Natural killer cell (primary cell): ENCODE measurements at regions not wholly inside any gene's neighbourhood (a gene's known extent, or its start where the extent isn't known, plus 50 kb on each side); places are given as distances from the start of the nearest gene placed in this dataset.
A peak's percentile ranks its signal among the peaks of the same experiment; 100 is the strongest.

Experiments used
- ATAC-seq, 3 donors: fragments of 150-1000 bp in 2 of 3; fragments of 200-7000 bp in 1 of 3; cut with Tn5 transposase; 1 replicate in 1 of 3; 2 replicates in 2 of 3; pipeline ENCODE4 v1.10.0; 2021; ENCODE audit warnings: mild to moderate bottlenecking in 2 of 3, moderate library complexity in 2 of 3
- DNase-seq, 2 donors: peaks; one replicate each; pipeline versions ENCODE4 v3.0.0 to v3.0.0-alpha.2; 2013 to 2021; ENCODE audit warnings: mixed read lengths in 1 of 2
- H3K27ac ChIP-seq: one replicate; pipeline ENCODE4 v1.5.1; 2013; ENCODE audit warnings: mild to moderate bottlenecking, low read length
- H3K27me3 ChIP-seq: one replicate; pipeline ENCODE4 v1.6.1; 2013; ENCODE audit warnings: low read length; ENCODE audit not compliant: control insufficient read depth, insufficient read depth
- H3K36me3 ChIP-seq: one replicate; pipeline ENCODE4 v1.6.1; 2013; ENCODE audit warnings: low read length; ENCODE audit not compliant: control insufficient read depth, insufficient read depth
- H3K4me1 ChIP-seq: one replicate; pipeline ENCODE4 v1.6.1; 2013; ENCODE audit warnings: low read length; ENCODE audit not compliant: control insufficient read depth, insufficient read depth
- H3K4me3 ChIP-seq: one replicate; pipeline ENCODE4 v1.5.1; 2013; ENCODE audit warnings: low read length
- H3K9me3 ChIP-seq: one replicate; pipeline ENCODE4 v1.6.1; 2013; ENCODE audit warnings: low read length; ENCODE audit not compliant: control insufficient read depth, insufficient read depth
- H3K27ac Mint-ChIP-seq, 2 donors: one replicate each; pipeline ENCODE4 v1.8.0; 2022; ENCODE audit warnings: mild to moderate bottlenecking in 2 of 2, mixed read lengths in 2 of 2, moderate library complexity in 1 of 2
- H3K27me3 Mint-ChIP-seq, 2 donors: one replicate each; pipeline ENCODE4 v1.8.0; 2022; ENCODE audit warnings: low read depth in 2 of 2, mixed read lengths in 2 of 2
- H3K36me3 Mint-ChIP-seq: one replicate; pipeline ENCODE4 v1.8.0; 2022; ENCODE audit warnings: mixed read lengths
- H3K4me1 Mint-ChIP-seq, 2 donors: one replicate each; pipeline ENCODE4 v1.8.0; 2022; ENCODE audit warnings: mixed read lengths in 2 of 2
- H3K4me3 Mint-ChIP-seq: one replicate; pipeline ENCODE4 v1.8.0; 2022; ENCODE audit warnings: mild to moderate bottlenecking, moderate library complexity, mixed read lengths
- H3K9me3 Mint-ChIP-seq, 2 donors: one replicate each; pipeline ENCODE4 v1.8.0; 2022; ENCODE audit warnings: mixed read lengths in 2 of 2
- CTCF ChIP-seq: fragments of 200-600 bp; IDR thresholded peaks from one replicate; pipeline ENCODE4 v1.8.0; 2022; ENCODE audit warnings: antibody characterized with exemption
- WGBS: methylation state at CpG from one replicate; pipeline ENCODE4 v1.1.7; 2013; ENCODE audit warnings: missing lambda C conversion rate; ENCODE audit not compliant: insufficient coverage; 5-methylcytosine and 5-hydroxymethylcytosine counted together
- intact Hi-C: fragments of 100-400 bp; cut with micrococcal nuclease; formaldehyde crosslinking; loops from one replicate; pipeline ENCODE4 v1.14.2; 2022

- no peak for TF ChIP-seq CTCF
- H3K27me3 ChIP-seq: no peaks in the 10 kb centered on the region
- Mint-ChIP-seq H3K27ac (peak overlapping the region in 1 of 2 donors; percentile 19), H3K9me3 (no peaks in the 10 kb centered on the region), H3K4me3 (no peak overlapping the region), H3K36me3 (no peaks in the 10 kb centered on the region), H3K27me3 (no peaks in the 10 kb centered on the region), H3K4me1 (peaks cover 47 to 55% of the 10 kb centered on the region in 2 donors)
- ATAC-seq: no peak
- no peaks in the 10 kb centered on the region for H3K36me3 ChIP-seq
- intact Hi-C loops: no loop called here
- no peaks in the 10 kb centered on the region for H3K4me1 ChIP-seq
- no peak overlapping the region for H3K27ac ChIP-seq
- WGBS: 72% methylated on average over 5 of the region's 5 CpGs
- no peak for DNase-seq
- H3K4me3 ChIP-seq: no peak overlapping the region
- no peaks in the 10 kb centered on the region for H3K9me3 ChIP-seq
These were observed 352.4 kb downstream of the LTN1 start for GRCh38 chr21:28640326-28640725.

GRCh38 chr21:28639737-28640136 is 352.9 kb downstream of the LTN1 start:
- no peak for TF ChIP-seq CTCF
- peak overlapping the region in 1 of 2 donors; percentile 19 for H3K27ac Mint-ChIP-seq

GRCh38 chr21:28636752-28637691 is 355.7 kb downstream of the LTN1 start:
- Histone ChIP-seq H3K27ac (no peak overlapping the region), H3K36me3 (no peaks in the 10 kb centered on the region), H3K4me1 (no peaks in the 10 kb centered on the region), H3K9me3 (no peaks in the 10 kb centered on the region), H3K4me3 (no peak overlapping the region), H3K27me3 (no peaks in the 10 kb centered on the region)
- TF ChIP-seq CTCF: no peak
- Mint-ChIP-seq H3K9me3 (no peaks in the 10 kb centered on the region), H3K27me3 (no peaks in the 10 kb centered on the region), H3K27ac (peak overlapping the region in 1 of 2 donors; percentile 5), H3K36me3 (no peaks in the 10 kb centered on the region), H3K4me1 (peaks cover 55 to 61% of the 10 kb centered on the region in 2 donors), H3K4me3 (peak overlapping the region; percentile 32)
- WGBS: 52% methylated on average over 9 of the region's 9 CpGs
- peak in 1 of 3 donors; percentile 56 for ATAC-seq
- no peak for DNase-seq
- intact Hi-C loops: no loop called here

More at GRCh38 chr21:28639737-28640136, 352.9 kb downstream of the LTN1 start:
- ATAC-seq (no peak), DNase-seq (no peak)
- Histone ChIP-seq H3K4me3 (no peak overlapping the region), H3K4me1 (no peaks in the 10 kb centered on the region), H3K27ac (no peak overlapping the region), H3K27me3 (no peaks in the 10 kb centered on the region), H3K9me3 (no peaks in the 10 kb centered on the region), H3K36me3 (no peaks in the 10 kb centered on the region)
- Mint-ChIP-seq H3K9me3 (no peaks in the 10 kb centered on the region), H3K4me1 (peaks cover 47 to 55% of the 10 kb centered on the region in 2 donors), H3K36me3 (no peaks in the 10 kb centered on the region), H3K4me3 (no peak overlapping the region), H3K27me3 (no peaks in the 10 kb centered on the region)
- 77% methylated on average over 1 of the region's 1 CpG for WGBS
- intact Hi-C loops: no loop called here
